GM12878 (cell line): ENCODE measurements at regions not wholly inside any gene's neighbourhood (a gene's known extent, or its start where the extent isn't known, plus 50 kb on each side); places are given as distances from the start of the nearest gene placed in this dataset.

Experiments used
- ATAC-seq: fragments of 200-7000 bp; cut with Tn5 transposase; 3 replicates; pipeline ENCODE4 v1.9.1; 2020; ENCODE audit warnings: mild to moderate bottlenecking, moderate library complexity
- BruUV-seq: library from RNA; stranded (reverse); fragments of 400-500 nt; replicated peaks from 2 replicates; lab custom pipeline; 2021; lab: Mats Ljungman, UMichigan
- CTCF ChIA-PET: fragments of 300-600 bp; sonication (Branson Sonifier 250); formaldehyde crosslinking; extraction: SDS; loops from one replicate; lab custom pipeline; 2021; ENCODE audit warnings: inconsistent platforms; lab: Yijun Ruan, JAX
- POLR2A ChIA-PET: fragments of 350-600 bp; formaldehyde crosslinking; extraction: SDS; loops from one replicate; lab custom pipeline; 2021; ENCODE audit warnings: inconsistent platforms; lab: Charles Lee
- RAD21 ChIA-PET: fragments of 300-600 bp; sonication (Branson Sonifier 250); formaldehyde crosslinking; loops from one replicate; lab custom pipeline; 2023; ENCODE audit warnings: antibody characterized with exemption; ENCODE audit not compliant: unreplicated experiment; lab: Charles Lee
- SMC1A ChIA-PET: fragments of 300-600 bp; sonication (Branson Sonifier 250); formaldehyde crosslinking; loops from one replicate; lab custom pipeline; 2023; ENCODE audit not compliant: unreplicated experiment, uncharacterized antibody; lab: Charles Lee
- DNase-seq: peaks from one replicate; pipeline ENCODE4 v3.0.0-alpha.2; 2011; ENCODE audit warnings: low read depth, low spot score
- FAIRE-seq: peaks from 3 replicates; lab custom pipeline; 2011; peaks lifted over from hg19 to GRCh38; lab: Jason Lieb, UNC
- H2AFZ ChIP-seq: 2 replicates; pipeline ENCODE4 v1.6.0; 2011; ENCODE audit warnings: low read depth, low read length, control low read depth; ENCODE audit not compliant: control insufficient read depth
- H3K27ac ChIP-seq: 2 replicates; pipeline ENCODE4 v1.5.1; 2011; ENCODE audit warnings: control low read depth; ENCODE audit not compliant: control insufficient read depth, insufficient read depth
- H3K27me3 ChIP-seq, 2 experiments: replicated peaks in 1 of 2; 2 replicates each; pipeline versions ENCODE4 v1.6.0 to v1.6.1; 2011; ENCODE audit warnings: low read length in 1 of 2; ENCODE audit not compliant: control insufficient read depth in 2 of 2, insufficient read depth in 2 of 2
- H3K36me3 ChIP-seq, 2 experiments: 2 replicates each; pipeline ENCODE4 v1.5.1; 2011; ENCODE audit warnings: low read length in 1 of 2; ENCODE audit not compliant: control insufficient read depth in 2 of 2, insufficient read depth in 2 of 2
- H3K4me1 ChIP-seq: 2 replicates; pipeline ENCODE4 v1.6.1; 2011; ENCODE audit warnings: mild to moderate bottlenecking, low read length, moderate library complexity, mixed read lengths; ENCODE audit not compliant: control insufficient read depth, insufficient read depth
- H3K4me2 ChIP-seq: 2 replicates; pipeline ENCODE4 v1.6.0; 2011; ENCODE audit warnings: control low read depth; ENCODE audit not compliant: control insufficient read depth, insufficient read depth
- H3K4me3 ChIP-seq: fragments of 200-600 bp; sonication (generic); 2 replicates; pipeline ENCODE4 v1.5.1; 2016
- H3K79me2 ChIP-seq: 2 replicates; pipeline ENCODE4 v1.6.0; 2011; ENCODE audit warnings: low read length; ENCODE audit not compliant: control insufficient read depth, insufficient read depth
- H3K9ac ChIP-seq: 2 replicates; pipeline ENCODE4 v1.8.0; 2011; ENCODE audit warnings: low read length, control low read depth, mixed read lengths; ENCODE audit not compliant: control insufficient read depth, insufficient read depth
- H3K9me3 ChIP-seq: replicated peaks from 3 replicates; pipeline ENCODE4 v1.5.1; 2011; ENCODE audit warnings: mild to moderate bottlenecking, low read length; ENCODE audit not compliant: control insufficient read depth, insufficient read depth
- H4K20me1 ChIP-seq: 2 replicates; pipeline ENCODE4 v1.6.0; 2011; ENCODE audit not compliant: control insufficient read depth, insufficient read depth
- CBX5 ChIP-seq: sonication (generic); IDR thresholded peaks from 2 replicates; pipeline ENCODE4 v1.6.1; 2016; ENCODE audit warnings: low read depth, moderate library complexity, mild to moderate bottlenecking, inconsistent platforms
- IKZF1 ChIP-seq: fragments of 450-650 bp; conservative IDR thresholded peaks from 2 replicates; pipeline ENCODE4 v1.6.1; 2017; ENCODE audit warnings: antibody characterized with exemption, mild to moderate bottlenecking
- IRF4 ChIP-seq: IDR thresholded peaks from 2 replicates; pipeline ENCODE4 v1.6.1; 2011; ENCODE audit warnings: low read depth, low read length
- NR2F1 ChIP-seq: fragments of 450-650 bp; conservative IDR thresholded peaks from 2 replicates; pipeline ENCODE4 v1.6.1; 2017; ENCODE audit warnings: mild to moderate bottlenecking
- RUNX3 ChIP-seq: IDR thresholded peaks from 2 replicates; pipeline ENCODE4 v1.6.1; 2012; ENCODE audit warnings: low read length, inconsistent platforms
- TCF3 ChIP-seq: IDR thresholded peaks from 2 replicates; pipeline ENCODE4 v1.6.1; 2012; ENCODE audit warnings: low read depth, mild to moderate bottlenecking, low read length, borderline replicate concordance; ENCODE audit not compliant: insufficient read depth
- WGBS: methylation state at CpG from one replicate; pipeline ENCODE4 v1.1.6; 2016; ENCODE audit warnings: low lambda C conversion rate; ENCODE audit not compliant: insufficient replicate concordance, insufficient coverage; ENCODE audit errors: missing lambda C conversion rate; 5-methylcytosine and 5-hydroxymethylcytosine counted together
- in situ Hi-C: fragments of 300-500 bp; cut with MboI; formaldehyde crosslinking; loops from 9 replicates; pipeline ENCODE4 v1.14.3; 2018; ENCODE audit warnings: mixed read lengths
- intact Hi-C: fragments of 100-400 bp; cut with micrococcal nuclease; formaldehyde crosslinking; loops from one replicate; pipeline ENCODE4 v1.14.2; 2022; ENCODE audit not compliant: unreplicated experiment
- TF ChIP-seq, protein P1 (sequence below): fragments of 150-350 bp; IDR thresholded peaks from 2 replicates; pipeline ENCODE4 v1.6.1; 2014; ENCODE audit warnings: mild to moderate bottlenecking, low read depth, low read length

DNA sequence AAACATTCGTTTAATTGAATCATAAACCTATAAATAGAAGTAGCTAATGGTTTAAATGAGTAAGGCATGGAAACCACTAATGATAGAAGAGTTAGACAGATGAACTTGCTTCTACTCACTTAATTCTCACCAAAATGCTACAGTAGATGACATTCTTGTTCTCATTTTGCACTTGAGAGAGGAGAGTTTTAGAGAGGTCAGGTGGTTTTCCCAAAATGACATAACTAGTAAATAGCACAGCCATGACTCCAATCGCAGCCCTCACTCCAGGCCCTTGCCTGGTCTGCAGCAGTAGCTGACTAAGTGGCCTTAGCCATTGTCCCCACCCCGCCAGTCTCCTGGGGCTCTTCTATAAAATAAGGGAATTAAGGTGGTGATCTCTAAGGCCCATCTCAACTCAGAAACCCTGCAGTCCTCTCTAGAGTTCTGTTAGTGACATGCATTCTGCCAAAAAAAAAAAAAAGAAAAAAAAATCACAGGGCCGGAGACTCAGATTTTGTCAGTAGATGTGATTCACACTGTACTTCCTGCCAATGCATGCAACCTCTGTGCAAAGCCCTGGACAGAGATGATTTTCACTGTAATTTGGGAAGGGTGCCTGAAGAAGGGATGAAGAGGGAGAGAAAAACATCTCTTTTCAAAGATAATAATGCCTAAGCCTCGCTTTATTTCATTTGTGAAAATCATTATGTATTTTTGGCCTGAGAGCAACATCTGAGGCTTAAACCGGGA is 221.8 kb downstream of the ANAPC1 start (continued):
- TF ChIP-seq, protein P1, sequence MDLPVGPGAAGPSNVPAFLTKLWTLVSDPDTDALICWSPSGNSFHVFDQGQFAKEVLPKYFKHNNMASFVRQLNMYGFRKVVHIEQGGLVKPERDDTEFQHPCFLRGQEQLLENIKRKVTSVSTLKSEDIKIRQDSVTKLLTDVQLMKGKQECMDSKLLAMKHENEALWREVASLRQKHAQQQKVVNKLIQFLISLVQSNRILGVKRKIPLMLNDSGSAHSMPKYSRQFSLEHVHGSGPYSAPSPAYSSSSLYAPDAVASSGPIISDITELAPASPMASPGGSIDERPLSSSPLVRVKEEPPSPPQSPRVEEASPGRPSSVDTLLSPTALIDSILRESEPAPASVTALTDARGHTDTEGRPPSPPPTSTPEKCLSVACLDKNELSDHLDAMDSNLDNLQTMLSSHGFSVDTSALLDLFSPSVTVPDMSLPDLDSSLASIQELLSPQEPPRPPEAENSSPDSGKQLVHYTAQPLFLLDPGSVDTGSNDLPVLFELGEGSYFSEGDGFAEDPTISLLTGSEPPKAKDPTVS: no peak
- TF ChIP-seq, all 136 proteins: peak for 0

DNA sequence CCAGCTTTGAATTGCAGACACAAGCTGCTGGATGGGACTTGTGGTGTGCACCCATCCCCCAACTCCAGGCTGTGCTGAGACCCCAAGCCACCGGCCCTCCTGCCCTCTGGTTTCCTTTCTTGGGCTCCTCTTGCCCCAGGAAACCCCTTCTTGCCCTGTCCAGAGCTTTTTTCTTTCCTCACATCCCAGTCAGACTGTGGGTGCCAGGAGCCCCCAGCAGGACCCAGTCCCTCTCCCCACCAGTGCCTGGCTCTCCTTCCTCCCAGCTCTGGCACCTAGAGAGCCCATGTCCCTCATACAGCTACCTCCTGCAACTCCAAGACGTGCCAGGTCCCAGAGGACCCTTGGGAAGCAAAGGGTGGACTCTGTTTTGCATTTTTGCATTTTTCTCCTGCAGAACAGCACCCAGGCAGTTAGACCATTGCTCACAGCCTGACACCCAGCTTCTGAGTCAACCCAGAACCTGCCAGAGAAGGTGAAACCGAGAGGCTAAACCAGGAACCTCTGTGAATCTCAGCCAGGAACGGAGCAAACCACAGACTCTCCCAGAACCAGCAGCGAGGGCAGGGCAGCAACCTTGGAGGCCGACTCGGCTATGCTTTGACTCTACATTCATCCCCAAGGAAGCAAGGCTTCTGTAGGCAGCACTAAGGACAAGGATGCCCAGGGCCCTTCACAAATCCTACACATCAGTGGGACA is 221.1 kb downstream of the ANAPC1 start:
- RAD21 ChIA-PET: no interaction called here
- H3K79me2 ChIP-seq: no peaks in the 10 kb centered on the region
- 0 out of 2 replicates have a peak, but pooled peaks have one; percentile 13 for TF ChIP-seq IKZF1
- TF ChIP-seq CBX5: peak; percentile 48; the same call in 1 of the 2 replicates
- TF ChIP-seq IRF4: peak; percentile 50; the same call in 1 of the 2 replicates
- TF ChIP-seq NR2F1: no peak
- peak; percentile 78 for TF ChIP-seq RUNX3
- 0 out of 2 replicates have a peak, but pooled peaks have one; percentile 16 for TF ChIP-seq TCF3
- no peak for DNase-seq
- no TSS peak for BruUV-seq
- H3K27me3 ChIP-seq: peaks cover 0 to 5% of the 10 kb centered on the region in 2 experiments; a peak in 1 of 4 replicates
- H4K20me1 ChIP-seq: no peaks in the 10 kb centered on the region; the same call in 1 of the 2 replicates
- SMC1A ChIA-PET: no interaction called here
- no peak overlapping the region for H3K9ac ChIP-seq
- in situ Hi-C loops: no loop called here
- WGBS: 4% methylated on average over 7 of the region's 7 CpGs
- no peaks in the 10 kb centered on the region for H3K36me3 ChIP-seq
- intact Hi-C loops: no loop called here
- H3K4me3 ChIP-seq: no peak overlapping the region
- POLR2A ChIA-PET: no interaction called here
- no peak overlapping the region for H3K27ac ChIP-seq
- FAIRE-seq: peak; percentile 83
- H3K9me3 ChIP-seq: no peaks in the 10 kb centered on the region; the same call in 2 of the 3 replicates
- CTCF ChIA-PET: interaction anchor here (1.7 kb wide), 1 partner anchor 36 kb away, joined by 3 read pairs; no protein-coding TSS in a partner anchor
- H3K4me2 ChIP-seq: peak overlapping the region; percentile 38; the same call in 1 of the 2 replicates
- ATAC-seq: peak; percentile 86
- no peak overlapping the region for H2AFZ ChIP-seq
- peaks cover 11% of the 10 kb centered on the region for H3K4me1 ChIP-seq
